GM13976 (cell line): ENCODE measurements at regions not wholly inside any gene's neighbourhood (a gene's known extent, or its start where the extent isn't known, plus 50 kb on each side); places are given as distances from the start of the nearest gene placed in this dataset.

Experiments used
- DNase-seq: peaks from one replicate; pipeline ENCODE4 v3.0.0; 2012; ENCODE audit warnings: low spot score
- in situ Hi-C: fragments of 300-500 bp; cut with MboI; formaldehyde crosslinking; loops from one replicate; pipeline ENCODE4 v1.12.0; 2022; ENCODE audit warnings: low sequenced_read_pairs, mixed read lengths, inconsistent platforms; ENCODE audit not compliant: unreplicated experiment
- TF ChIP-seq, protein P1 (sequence below): IDR thresholded peaks from 2 replicates; pipeline ENCODE4 v1.5.1; 2012; ENCODE audit warnings: borderline replicate concordance, mild to moderate bottlenecking; ENCODE audit not compliant: insufficient read depth; ENCODE audit errors: extremely low read depth, missing control alignments, control extremely low read depth

DNA sequence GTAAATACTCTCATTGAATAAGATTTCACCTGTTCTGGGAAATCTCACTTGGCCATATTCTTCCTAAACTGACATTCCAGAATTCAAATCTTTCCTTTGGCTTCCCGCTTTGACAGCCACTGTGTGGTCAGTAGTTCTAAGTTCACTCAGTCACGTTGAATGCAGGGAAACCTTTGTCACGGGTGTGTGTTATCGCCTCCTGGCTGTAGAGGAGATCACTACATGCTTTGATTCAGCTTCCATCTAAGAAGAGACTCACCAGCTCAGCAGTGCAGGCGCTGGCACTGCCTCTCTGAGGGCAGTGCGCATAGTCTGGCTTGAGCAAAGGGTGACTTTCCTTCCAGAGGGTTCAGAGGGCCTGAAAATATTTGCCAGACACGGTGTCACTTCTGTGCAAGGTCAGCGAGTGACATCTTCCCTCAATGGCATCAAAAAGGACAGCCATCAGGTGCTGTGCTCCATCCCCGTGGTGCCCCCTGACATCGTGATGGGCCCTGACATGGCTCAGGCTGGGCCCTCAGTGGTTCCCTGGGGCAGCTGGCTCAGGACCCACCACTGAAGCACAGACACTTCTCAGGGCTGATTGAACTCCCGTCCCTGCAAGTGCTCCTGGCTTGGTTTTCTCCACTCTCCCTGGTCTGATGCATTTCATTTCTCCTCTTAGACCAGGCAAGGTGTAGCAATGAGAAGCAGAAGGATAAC, 635.4 kb upstream of the ARGLU1 start:
- DNase-seq = peak; percentile 24
- TF ChIP-seq, protein P1, sequence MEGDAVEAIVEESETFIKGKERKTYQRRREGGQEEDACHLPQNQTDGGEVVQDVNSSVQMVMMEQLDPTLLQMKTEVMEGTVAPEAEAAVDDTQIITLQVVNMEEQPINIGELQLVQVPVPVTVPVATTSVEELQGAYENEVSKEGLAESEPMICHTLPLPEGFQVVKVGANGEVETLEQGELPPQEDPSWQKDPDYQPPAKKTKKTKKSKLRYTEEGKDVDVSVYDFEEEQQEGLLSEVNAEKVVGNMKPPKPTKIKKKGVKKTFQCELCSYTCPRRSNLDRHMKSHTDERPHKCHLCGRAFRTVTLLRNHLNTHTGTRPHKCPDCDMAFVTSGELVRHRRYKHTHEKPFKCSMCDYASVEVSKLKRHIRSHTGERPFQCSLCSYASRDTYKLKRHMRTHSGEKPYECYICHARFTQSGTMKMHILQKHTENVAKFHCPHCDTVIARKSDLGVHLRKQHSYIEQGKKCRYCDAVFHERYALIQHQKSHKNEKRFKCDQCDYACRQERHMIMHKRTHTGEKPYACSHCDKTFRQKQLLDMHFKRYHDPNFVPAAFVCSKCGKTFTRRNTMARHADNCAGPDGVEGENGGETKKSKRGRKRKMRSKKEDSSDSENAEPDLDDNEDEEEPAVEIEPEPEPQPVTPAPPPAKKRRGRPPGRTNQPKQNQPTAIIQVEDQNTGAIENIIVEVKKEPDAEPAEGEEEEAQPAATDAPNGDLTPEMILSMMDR = peak; percentile 21
- in situ Hi-C loops = loop anchor here (25.0 kb wide), 1 partner anchor 959 kb away; no protein-coding TSS in a partner anchor

DNA sequence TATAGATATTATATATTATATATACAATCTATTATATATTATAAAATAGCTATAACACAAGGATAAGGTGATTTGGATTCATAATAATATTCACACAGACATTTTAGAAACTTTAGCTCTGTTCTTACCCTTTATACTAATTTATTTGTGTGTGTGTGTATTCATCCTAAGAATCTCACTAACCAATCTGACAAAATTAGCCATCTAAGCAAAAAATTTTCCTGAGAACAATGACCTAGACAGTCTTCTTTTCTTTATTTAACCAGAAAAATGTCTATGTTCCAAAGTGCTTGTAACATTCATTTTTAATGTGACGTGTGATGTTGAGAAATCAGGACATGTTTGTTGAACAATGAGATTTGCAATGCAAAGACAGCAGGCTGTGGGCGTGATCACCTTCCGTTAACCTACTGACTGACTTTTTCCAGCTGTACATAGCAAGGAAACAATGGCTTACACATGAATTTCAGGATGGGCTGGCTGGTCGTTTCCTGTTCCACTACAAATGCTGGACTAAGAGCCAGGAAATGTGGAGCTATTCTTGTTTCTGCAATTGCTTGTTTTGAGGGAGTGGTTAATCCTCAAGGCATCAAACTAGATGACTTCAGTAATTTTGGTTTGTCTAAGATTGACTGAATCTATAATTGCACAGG, 634.6 kb upstream of the ARGLU1 start:
- in situ Hi-C loops = loop anchor here (25.0 kb wide), 1 partner anchor 960 kb away; no protein-coding TSS in a partner anchor
- TF ChIP-seq, protein P1 = no peak
- no peak for DNase-seq

- TF ChIP-seq, protein P1 = no peak
- in situ Hi-C loops = loop anchor here (25.0 kb wide), 1 partner anchor 962 kb away; no protein-coding TSS in a partner anchor
Measured at GRCh38 chr13:107200491-107200890, 632.6 kb upstream of the ARGLU1 start.

DNA sequence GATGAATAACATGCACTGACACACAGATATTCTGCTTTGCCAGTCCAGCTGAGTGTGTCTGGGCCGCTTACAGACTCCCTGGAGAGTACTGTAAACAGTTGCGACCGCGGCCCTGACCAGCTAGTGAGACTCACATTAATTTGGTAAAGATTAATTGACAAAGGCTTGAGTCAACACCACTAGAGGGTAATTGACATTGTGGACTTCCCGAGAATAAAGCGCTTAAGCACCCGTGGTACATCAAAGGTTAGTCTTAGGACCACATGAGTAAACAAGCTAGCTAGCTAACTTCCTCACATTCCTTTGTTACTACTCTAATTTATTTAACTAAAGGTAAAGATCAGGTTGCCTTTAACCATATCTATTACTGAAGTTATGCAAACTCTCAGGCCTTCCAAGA, 624.4 kb upstream of the ARGLU1 start:
- DNase-seq = no peak
- TF ChIP-seq, protein P1 = no peak
- in situ Hi-C loops = no loop called here

More at GRCh38 chr13:107200491-107200890, 632.6 kb upstream of the ARGLU1 start:
- no peak for DNase-seq

DNA sequence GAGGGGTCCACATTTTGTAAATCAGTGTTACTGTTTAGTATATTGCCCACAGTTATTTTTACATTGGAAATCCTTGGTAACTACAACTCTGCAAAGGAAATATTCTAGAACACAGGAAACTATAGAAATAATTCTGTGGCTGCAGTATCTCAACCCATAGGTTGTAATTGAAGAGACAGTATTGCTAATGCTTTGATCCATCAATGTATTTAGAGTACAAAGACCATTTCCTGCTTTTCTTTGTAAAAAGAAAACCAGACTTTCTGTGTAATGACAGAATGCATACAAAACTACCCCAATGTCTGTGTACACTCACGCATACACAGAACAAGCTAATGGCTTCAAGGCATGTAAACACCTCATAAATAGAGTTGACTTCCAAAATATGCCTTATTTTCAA, 622.1 kb upstream of the ARGLU1 start:
- in situ Hi-C loops = no loop called here
- no peak for DNase-seq
- TF ChIP-seq, protein P1 = no peak

GRCh38 chr13:107185889-107186288, 618.0 kb upstream of the ARGLU1 start:
- no peak for DNase-seq
- TF ChIP-seq, protein P1 = no peak
- in situ Hi-C loops = no loop called here
